GM23338 (cell line): ENCODE measurements at regions not wholly inside any gene's neighbourhood (a gene's known extent, or its start where the extent isn't known, plus 50 kb on each side); places are given as distances from the start of the nearest gene placed in this dataset.

Source experiments
- CREB1 ChIP-seq: fragments of 250-450 bp; sonication (Bioruptor Pico); IDR thresholded peaks from 2 replicates; pipeline ENCODE4 v1.5.0; 2020; ENCODE audit warnings: low read depth, mild to moderate bottlenecking, moderate library complexity
- CTCF ChIP-seq, 2 experiments: fragments of 200-600 bp in 1 of 2; sonication (generic) in 1 of 2; conservative IDR thresholded peaks; 2 replicates each; pipeline versions ENCODE4 v1.5.1 to v1.6.1; 2016 to 2017; ENCODE audit warnings: antibody characterized with exemption in 2 of 2, low read depth in 2 of 2, mild to moderate bottlenecking in 2 of 2, moderate library complexity in 1 of 2
- ETS1 ChIP-seq: IDR thresholded peaks from 2 replicates; pipeline ENCODE4 v1.6.1; 2016; ENCODE audit warnings: antibody characterized with exemption
- EZH2 ChIP-seq: fragments of 200-600 bp; sonication (generic); IDR thresholded peaks from one replicate; pipeline ENCODE4 v1.8.0; 2017; ENCODE audit warnings: antibody characterized with exemption, mild to moderate bottlenecking, low read depth; ENCODE audit not compliant: unreplicated experiment
- EZH2phosphoT487 ChIP-seq: fragments of 200-600 bp; sonication (generic); IDR thresholded peaks from one replicate; pipeline ENCODE4 v1.8.1; 2018; ENCODE audit warnings: antibody characterized with exemption; ENCODE audit not compliant: unreplicated experiment
- JUNB ChIP-seq: IDR thresholded peaks from one replicate; pipeline ENCODE4 v1.6.1; 2016; ENCODE audit warnings: antibody characterized with exemption; ENCODE audit not compliant: unreplicated experiment
- NANOG ChIP-seq: IDR thresholded peaks from 2 replicates; pipeline ENCODE4 v1.6.1; 2016; ENCODE audit warnings: antibody characterized with exemption, borderline replicate concordance
- POLR2AphosphoS5 ChIP-seq: IDR thresholded peaks from 2 replicates; pipeline ENCODE4 v1.6.1; 2016; ENCODE audit warnings: antibody characterized with exemption, low read depth
- REST ChIP-seq: IDR thresholded peaks from one replicate; pipeline ENCODE4 v1.6.1; 2018; ENCODE audit warnings: antibody characterized with exemption; ENCODE audit not compliant: unreplicated experiment
- STAT1 ChIP-seq: IDR thresholded peaks from one replicate; pipeline ENCODE4 v1.6.1; 2016; ENCODE audit warnings: antibody characterized with exemption; ENCODE audit not compliant: unreplicated experiment
- ZNF331 ChIP-seq: fragments of 250-450 bp; sonication (Bioruptor Pico); IDR thresholded peaks from 2 replicates; pipeline ENCODE4 v1.5.0; 2020; ENCODE audit warnings: low read depth, mild to moderate bottlenecking, moderate library complexity

- TF ChIP-seq CTCF (conservative IDR thresholded peaks at IDR 0.05; ENCODE audit: low read depth in 2 of 2), result no peak
- no peak for TF ChIP-seq POLR2AphosphoS5
- TF ChIP-seq JUNB, result no peak
- no peak for TF ChIP-seq ETS1
- no peak for TF ChIP-seq REST
- no peak for TF ChIP-seq NANOG
- no peak for TF ChIP-seq STAT1
- no peak for TF ChIP-seq EZH2phosphoT487
- no peak for TF ChIP-seq CREB1 (CRISPR knock-in tag)
- no peak for TF ChIP-seq EZH2
- TF ChIP-seq ZNF331, result no peak
Measured at GRCh38 chr1:106063510-106063909, 993.0 kb upstream of the PRMT6 start.
